ENCODE measurements at regions not wholly inside any gene's neighbourhood (a gene's known extent, or its start where the extent isn't known, plus 50 kb on each side); places are given as distances from the start of the nearest gene placed in this dataset.
"Not testable (repeated sequence)": the region's sequence is repeated elsewhere in the genome, so short reads cannot be mapped to it uniquely, and the experiment has no call there.

DNA sequence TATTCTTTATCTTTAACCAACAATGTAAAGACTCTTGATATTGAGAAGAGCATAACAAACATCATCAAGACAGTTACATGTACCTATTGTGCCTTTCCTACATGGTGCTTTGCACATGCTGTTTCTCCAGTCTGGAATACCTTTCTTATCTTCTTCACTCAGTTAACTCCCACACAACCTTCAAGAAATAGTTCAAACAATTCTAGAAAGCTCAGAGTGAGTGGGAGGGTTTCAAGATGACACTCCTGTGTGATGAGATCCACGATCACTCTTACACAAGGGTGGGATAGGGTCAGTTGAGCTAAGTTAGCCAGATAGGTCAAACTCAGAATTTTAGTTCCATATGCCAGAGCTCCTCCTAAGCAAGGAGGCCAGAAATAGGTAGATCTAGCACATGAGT is 915.5 kb downstream of the NR2F1-AS1 start:
- H3K36me3 ChIP-seq: no peaks in the 10 kb centered on the region
- H3K4me1 ChIP-seq: no peaks in the 10 kb centered on the region
- H3K27ac ChIP-seq: no peak overlapping the region
- no peak for ATAC-seq
- WGBS, 2 donors (ENCODE audit: low coverage in 1 of 2): 89% methylated on average over 1 of the region's 1 CpG; no CpG with 5 or more reads in 1 of the 2 donors
- no peak overlapping the region for H3K4me3 ChIP-seq
- no peaks in the 10 kb centered on the region for H3K27me3 ChIP-seq
- TF ChIP-seq POLR2AphosphoS5 (IDR thresholded peaks at IDR 0.05) (no peak), EP300 (IDR thresholded peaks at IDR 0.05) (no peak), POLR2A (IDR thresholded peaks at IDR 0.05) (no peak)
- TF ChIP-seq, protein P1, sequence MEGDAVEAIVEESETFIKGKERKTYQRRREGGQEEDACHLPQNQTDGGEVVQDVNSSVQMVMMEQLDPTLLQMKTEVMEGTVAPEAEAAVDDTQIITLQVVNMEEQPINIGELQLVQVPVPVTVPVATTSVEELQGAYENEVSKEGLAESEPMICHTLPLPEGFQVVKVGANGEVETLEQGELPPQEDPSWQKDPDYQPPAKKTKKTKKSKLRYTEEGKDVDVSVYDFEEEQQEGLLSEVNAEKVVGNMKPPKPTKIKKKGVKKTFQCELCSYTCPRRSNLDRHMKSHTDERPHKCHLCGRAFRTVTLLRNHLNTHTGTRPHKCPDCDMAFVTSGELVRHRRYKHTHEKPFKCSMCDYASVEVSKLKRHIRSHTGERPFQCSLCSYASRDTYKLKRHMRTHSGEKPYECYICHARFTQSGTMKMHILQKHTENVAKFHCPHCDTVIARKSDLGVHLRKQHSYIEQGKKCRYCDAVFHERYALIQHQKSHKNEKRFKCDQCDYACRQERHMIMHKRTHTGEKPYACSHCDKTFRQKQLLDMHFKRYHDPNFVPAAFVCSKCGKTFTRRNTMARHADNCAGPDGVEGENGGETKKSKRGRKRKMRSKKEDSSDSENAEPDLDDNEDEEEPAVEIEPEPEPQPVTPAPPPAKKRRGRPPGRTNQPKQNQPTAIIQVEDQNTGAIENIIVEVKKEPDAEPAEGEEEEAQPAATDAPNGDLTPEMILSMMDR (IDR thresholded peaks at IDR 0.05): no peak
- no peaks in the 10 kb centered on the region for H3K9me3 ChIP-seq

- TF ChIP-seq, protein P1 (IDR thresholded peaks at IDR 0.05): no peak
- no peak for TF ChIP-seq POLR2A (IDR thresholded peaks at IDR 0.05)
- Histone ChIP-seq H3K27me3 (no peaks in the 10 kb centered on the region), H3K4me1 (no peaks in the 10 kb centered on the region), H3K36me3 (no peaks in the 10 kb centered on the region), H3K27ac (no peak overlapping the region), H3K4me3 (no peak overlapping the region), H3K9me3 (no peaks in the 10 kb centered on the region)
- no peak for ATAC-seq
- 56 to 83% methylated on average over 1 to 2 of the region's 3 CpGs for WGBS, 2 donors (ENCODE audit: low coverage in 1 of 2)
Measured at GRCh38 chr5:92662741-92663140, 918.3 kb downstream of the NR2F1-AS1 start.

DNA sequence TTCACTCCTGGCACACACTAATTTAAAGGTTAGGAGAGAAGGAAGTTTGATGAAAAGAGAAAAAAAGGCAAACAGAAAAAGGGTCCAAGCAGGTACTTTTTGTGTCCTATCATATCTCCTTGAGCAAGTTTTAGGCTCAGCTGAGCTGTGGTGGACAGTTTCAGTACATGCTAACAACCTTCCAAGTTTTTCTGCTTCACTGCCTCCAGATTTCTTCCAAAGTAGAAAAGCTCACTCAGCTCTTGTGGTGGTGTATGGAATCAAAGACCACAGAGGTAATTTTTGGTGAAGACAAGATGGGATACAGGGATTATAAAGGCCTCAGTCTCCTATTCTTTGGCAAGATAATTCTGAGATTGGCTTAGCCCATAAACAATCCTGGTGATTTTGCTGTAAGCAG is 921.8 kb downstream of the NR2F1-AS1 start:
- Histone ChIP-seq H3K4me1 (no peaks in the 10 kb centered on the region), H3K27me3 (no peaks in the 10 kb centered on the region), H3K36me3 (no peaks in the 10 kb centered on the region), H3K9me3 (no peaks in the 10 kb centered on the region), H3K4me3 (no peak overlapping the region), H3K27ac (no peak overlapping the region)
- TF ChIP-seq EP300 (IDR thresholded peaks at IDR 0.05): no peak
- no peak for TF ChIP-seq POLR2A (IDR thresholded peaks at IDR 0.05)
- TF ChIP-seq, protein P1 (IDR thresholded peaks at IDR 0.05): no peak
- TF ChIP-seq POLR2AphosphoS5 (IDR thresholded peaks at IDR 0.05): no peak
- no peak for ATAC-seq

- not testable (repeated sequence) for ATAC-seq, H3K4me3 ChIP-seq
Measured at GRCh38 chr5:92654601-92655000, 926.4 kb downstream of the NR2F1-AS1 start.

GRCh38 chr5:92653730-92654461 is 927.1 kb downstream of the NR2F1-AS1 start:
- WGBS, 2 donors (ENCODE audit: low coverage in 1 of 2): 72 to 73% methylated on average over 2 of the region's 2 CpGs
- ATAC-seq: no peak
- no peak overlapping the region for H3K27ac ChIP-seq
- no peak overlapping the region for H3K4me3 ChIP-seq
- no peaks in the 10 kb centered on the region for H3K9me3 ChIP-seq
- no peak for TF ChIP-seq POLR2AphosphoS5 (IDR thresholded peaks at IDR 0.05)
- TF ChIP-seq, protein P1 (IDR thresholded peaks at IDR 0.05): no peak
- no peak for TF ChIP-seq POLR2A (IDR thresholded peaks at IDR 0.05)
- no peak for TF ChIP-seq EP300 (IDR thresholded peaks at IDR 0.05)
- no peaks in the 10 kb centered on the region for H3K36me3 ChIP-seq
- no peaks in the 10 kb centered on the region for H3K27me3 ChIP-seq
- H3K4me1 ChIP-seq: no peaks in the 10 kb centered on the region

More at GRCh38 chr5:92654601-92655000, 926.4 kb downstream of the NR2F1-AS1 start:
- H3K36me3 ChIP-seq, H3K9me3 ChIP-seq, H3K4me1 ChIP-seq, H3K27me3 ChIP-seq, H3K27ac ChIP-seq: not testable (repeated sequence)
- 87 to 97% methylated on average over 3 of the region's 3 CpGs for WGBS, 2 donors (ENCODE audit: low coverage in 1 of 2)
